Esophagus muscularis mucosa (tissue), 4 donors: ENCODE measurements at regions not wholly inside any gene's neighbourhood (a gene's known extent, or its start where the extent isn't known, plus 50 kb on each side); places are given as distances from the start of the nearest gene placed in this dataset.

Experiments
- DNase-seq: peaks from one replicate; pipeline ENCODE4 v3.0.0-alpha.2; 2017; ENCODE audit errors: extremely low spot score
- H3K27ac ChIP-seq, 4 donors: fragments of 200-600 bp; sonication (generic); replicated peaks in 1 of 4; 1 replicate in 3 of 4; 2 replicates in 1 of 4; pipeline ENCODE4 v1.5.1; 2016 to 2019; ENCODE audit warnings: mild to moderate bottlenecking in 1 of 4
- H3K27me3 ChIP-seq, 4 donors: fragments of 200-600 bp; sonication (generic); one replicate each; pipeline versions ENCODE4 v1.5.1 to v1.6.0; 2016 to 2019
- H3K36me3 ChIP-seq, 4 donors: fragments of 200-600 bp; sonication (generic); one replicate each; pipeline ENCODE4 v1.5.1; 2016 to 2019
- H3K4me1 ChIP-seq, 4 donors: fragments of 200-600 bp; sonication (generic); one replicate each; pipeline ENCODE4 v1.5.1; 2016 to 2019
- H3K4me3 ChIP-seq, 4 donors: fragments of 200-600 bp; sonication (generic); 1 replicate in 2 of 4; 2 replicates in 2 of 4; pipeline ENCODE4 v1.5.1; 2016 to 2019; ENCODE audit warnings: mild to moderate bottlenecking in 4 of 4, moderate library complexity in 1 of 4
- H3K9me3 ChIP-seq, 4 donors: fragments of 200-600 bp; sonication (generic); 1 replicate in 3 of 4; 2 replicates in 1 of 4; pipeline ENCODE4 v1.5.1; 2016 to 2019
- EP300 ChIP-seq: sonication (generic); formaldehyde crosslinking; IDR thresholded peaks from one replicate; pipeline ENCODE4 v1.6.1; 2017; ENCODE audit warnings: antibody characterized with exemption
- POLR2A ChIP-seq: fragments of 450-650 bp; IDR thresholded peaks from one replicate; pipeline ENCODE4 v1.6.1; 2017; ENCODE audit warnings: antibody characterized with exemption, moderate library complexity, mild to moderate bottlenecking, low read depth
- POLR2AphosphoS5 ChIP-seq, 2 donors: sonication (generic); formaldehyde crosslinking; IDR thresholded peaks; one replicate each; pipeline ENCODE4 v1.6.1; 2017; ENCODE audit warnings: antibody characterized with exemption in 2 of 2
- WGBS: methylation state at CpG from one replicate; pipeline ENCODE4 v1.1.5; 2018; 5-methylcytosine and 5-hydroxymethylcytosine counted together
- intact Hi-C: fragments of 100-400 bp; cut with DNase I; formaldehyde crosslinking; loops from one replicate; pipeline ENCODE4 v1.15.1; 2023
- TF ChIP-seq, protein P1 (sequence below), 3 experiments: fragments of 200-600 bp in 2 of 3; fragments of 450-650 bp in 1 of 3; sonication (generic) in 2 of 3; IDR thresholded peaks; one replicate each; pipeline ENCODE4 v1.5.1; 2017 to 2019; ENCODE audit warnings: antibody characterized with exemption in 3 of 3, mild to moderate bottlenecking in 2 of 3, moderate library complexity in 1 of 3

DNA sequence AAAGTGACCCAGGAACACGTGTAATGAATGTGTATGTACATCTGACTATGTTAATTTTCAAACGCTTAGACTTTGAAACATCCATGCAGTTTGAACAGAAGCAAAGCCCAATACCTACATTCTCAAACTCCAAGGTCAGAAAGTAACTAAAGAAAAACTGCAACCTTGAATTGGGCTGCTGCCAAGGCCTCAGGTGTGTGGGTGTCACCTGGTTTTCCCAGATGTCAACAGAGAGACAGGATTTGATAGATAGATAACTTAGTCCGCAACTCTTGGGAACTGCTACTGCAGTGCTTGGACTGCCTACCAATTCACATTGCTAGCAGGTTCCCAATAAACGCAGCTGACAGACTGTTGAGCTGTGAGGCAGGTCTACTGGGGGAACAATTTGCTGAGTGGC is 78.7 kb upstream of the PAPOLG start:
- DNase-seq: no peak
- no peak overlapping the region for H3K27ac ChIP-seq
- no peaks in the 10 kb centered on the region for H3K9me3 ChIP-seq
- H3K27me3 ChIP-seq: no peaks in the 10 kb centered on the region
- H3K4me3 ChIP-seq: no peak overlapping the region
- TF ChIP-seq POLR2AphosphoS5 (IDR thresholded peaks at IDR 0.05) (no peak), POLR2A (no peak), EP300 (no peak)
- TF ChIP-seq, protein P1, sequence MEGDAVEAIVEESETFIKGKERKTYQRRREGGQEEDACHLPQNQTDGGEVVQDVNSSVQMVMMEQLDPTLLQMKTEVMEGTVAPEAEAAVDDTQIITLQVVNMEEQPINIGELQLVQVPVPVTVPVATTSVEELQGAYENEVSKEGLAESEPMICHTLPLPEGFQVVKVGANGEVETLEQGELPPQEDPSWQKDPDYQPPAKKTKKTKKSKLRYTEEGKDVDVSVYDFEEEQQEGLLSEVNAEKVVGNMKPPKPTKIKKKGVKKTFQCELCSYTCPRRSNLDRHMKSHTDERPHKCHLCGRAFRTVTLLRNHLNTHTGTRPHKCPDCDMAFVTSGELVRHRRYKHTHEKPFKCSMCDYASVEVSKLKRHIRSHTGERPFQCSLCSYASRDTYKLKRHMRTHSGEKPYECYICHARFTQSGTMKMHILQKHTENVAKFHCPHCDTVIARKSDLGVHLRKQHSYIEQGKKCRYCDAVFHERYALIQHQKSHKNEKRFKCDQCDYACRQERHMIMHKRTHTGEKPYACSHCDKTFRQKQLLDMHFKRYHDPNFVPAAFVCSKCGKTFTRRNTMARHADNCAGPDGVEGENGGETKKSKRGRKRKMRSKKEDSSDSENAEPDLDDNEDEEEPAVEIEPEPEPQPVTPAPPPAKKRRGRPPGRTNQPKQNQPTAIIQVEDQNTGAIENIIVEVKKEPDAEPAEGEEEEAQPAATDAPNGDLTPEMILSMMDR (IDR thresholded peaks at IDR 0.05): no peak
- H3K36me3 ChIP-seq: no peaks in the 10 kb centered on the region
- intact Hi-C loops: no loop called here
- H3K4me1 ChIP-seq: peaks cover 0 to 5% (median 0%) of the 10 kb centered on the region in 4 donors
- 77% methylated on average over 4 of the region's 4 CpGs for WGBS

DNA sequence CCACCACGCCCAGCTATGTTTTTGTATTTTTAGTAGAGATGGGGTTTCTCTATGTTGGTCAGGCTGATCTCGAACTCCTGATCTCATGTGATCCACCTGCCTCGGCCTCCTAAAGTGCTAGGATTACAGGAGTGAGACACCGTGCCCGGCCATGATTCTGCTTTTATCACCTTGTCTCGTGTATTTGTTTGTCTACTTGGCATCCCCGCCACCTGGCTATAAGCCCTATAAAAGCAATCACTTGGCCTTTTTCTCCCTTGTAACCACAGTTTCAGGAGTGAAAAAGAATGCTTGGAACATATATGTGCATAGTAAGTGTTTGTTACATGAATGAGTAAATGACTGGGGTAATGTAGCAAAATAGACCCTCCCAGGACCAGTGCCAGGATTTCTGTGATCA is 77.5 kb upstream of the PAPOLG start:
- H3K27me3 ChIP-seq: no peaks in the 10 kb centered on the region
- H3K9me3 ChIP-seq: no peaks in the 10 kb centered on the region
- peaks cover 0 to 5% (median 0%) of the 10 kb centered on the region in 4 donors for H3K4me1 ChIP-seq
- no peak for DNase-seq
- H3K36me3 ChIP-seq: no peaks in the 10 kb centered on the region
- no peak overlapping the region for H3K27ac ChIP-seq
- no peak overlapping the region for H3K4me3 ChIP-seq
- 92% methylated on average over 7 of the region's 7 CpGs for WGBS
- TF ChIP-seq EP300 (no peak), POLR2AphosphoS5 (IDR thresholded peaks at IDR 0.05) (no peak), POLR2A (no peak)
- TF ChIP-seq, protein P1 (IDR thresholded peaks at IDR 0.05): no peak
- intact Hi-C loops: no loop called here

DNA sequence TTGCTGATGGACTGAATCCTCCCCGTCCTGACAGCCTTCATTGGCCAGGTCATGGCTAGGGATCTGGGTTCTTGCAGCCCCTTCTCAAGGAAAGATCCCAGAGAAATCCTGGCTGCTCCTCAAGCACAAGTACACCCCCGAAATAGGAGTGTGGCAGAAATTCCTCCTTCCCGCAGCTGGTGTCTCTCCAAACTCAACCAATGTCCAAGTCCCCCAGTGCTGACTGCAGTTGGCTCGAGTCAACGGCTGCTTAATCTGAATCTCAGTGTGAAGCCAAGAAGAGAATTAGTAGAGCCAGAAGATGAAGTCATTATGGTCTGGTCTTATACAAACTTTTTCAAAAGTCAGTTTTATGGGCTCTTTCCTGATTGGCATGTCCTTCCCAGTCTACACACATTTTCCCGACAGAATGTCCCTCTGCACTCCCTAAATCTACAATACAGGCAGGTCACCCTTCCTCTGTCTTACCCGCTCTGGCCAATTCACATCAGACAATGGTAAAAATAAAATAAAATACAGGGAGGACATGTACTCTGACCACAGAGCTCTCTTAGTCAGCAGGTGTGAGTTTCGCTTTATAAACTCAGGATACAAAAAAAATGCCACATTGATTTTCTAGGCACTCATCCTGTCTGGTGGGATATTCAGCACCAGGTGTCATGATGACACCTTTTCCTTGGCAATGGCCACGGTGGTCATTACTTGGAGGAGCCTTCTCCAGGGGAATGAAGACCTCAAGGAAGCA is 76.9 kb upstream of the PAPOLG start:
- TF ChIP-seq POLR2AphosphoS5 (IDR thresholded peaks at IDR 0.05) (no peak), EP300 (no peak), POLR2A (no peak)
- TF ChIP-seq, protein P1 (IDR thresholded peaks at IDR 0.05): no peak
- Histone ChIP-seq H3K27me3 (no peaks in the 10 kb centered on the region), H3K27ac (no peak overlapping the region), H3K4me3 (no peak overlapping the region), H3K4me1 (peaks cover 0 to 5% (median 0%) of the 10 kb centered on the region in 4 donors), H3K36me3 (no peaks in the 10 kb centered on the region), H3K9me3 (no peaks in the 10 kb centered on the region)
- intact Hi-C loops: no loop called here
- no peak for DNase-seq
- WGBS: 58% methylated on average over 9 of the region's 9 CpGs

DNA sequence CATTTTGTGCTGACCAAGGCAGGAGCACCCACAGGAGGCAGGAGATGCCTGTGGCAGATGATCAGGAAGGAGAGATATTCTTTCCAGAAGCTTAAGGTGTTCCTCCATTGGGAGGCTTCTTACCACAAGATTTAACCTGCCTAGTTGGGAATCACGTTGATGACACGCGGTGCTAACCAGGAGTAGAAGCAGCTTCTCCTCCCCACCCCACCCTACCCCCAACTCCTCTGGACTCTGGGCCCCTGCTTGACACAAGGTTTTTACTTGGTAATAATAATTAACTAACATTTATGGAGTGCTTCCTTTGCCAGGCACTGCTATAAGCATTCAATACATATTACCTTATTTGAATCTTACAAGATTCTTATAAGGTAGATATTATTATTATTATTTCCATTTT is 62.5 kb upstream of the PAPOLG start:
- Histone ChIP-seq H3K27me3 (peaks cover 0 to 3% (median 0%) of the 10 kb centered on the region in 4 donors), H3K36me3 (no peaks in the 10 kb centered on the region), H3K4me3 (no peak overlapping the region), H3K27ac (no peak overlapping the region), H3K9me3 (no peaks in the 10 kb centered on the region), H3K4me1 (no peaks in the 10 kb centered on the region)
- intact Hi-C loops: no loop called here
- no peak for DNase-seq
- TF ChIP-seq, protein P1 (IDR thresholded peaks at IDR 0.05): no peak
- TF ChIP-seq POLR2A (no peak), POLR2AphosphoS5 (IDR thresholded peaks at IDR 0.05) (no peak), EP300 (no peak)
- 91% methylated on average over 3 of the region's 3 CpGs for WGBS

DNA sequence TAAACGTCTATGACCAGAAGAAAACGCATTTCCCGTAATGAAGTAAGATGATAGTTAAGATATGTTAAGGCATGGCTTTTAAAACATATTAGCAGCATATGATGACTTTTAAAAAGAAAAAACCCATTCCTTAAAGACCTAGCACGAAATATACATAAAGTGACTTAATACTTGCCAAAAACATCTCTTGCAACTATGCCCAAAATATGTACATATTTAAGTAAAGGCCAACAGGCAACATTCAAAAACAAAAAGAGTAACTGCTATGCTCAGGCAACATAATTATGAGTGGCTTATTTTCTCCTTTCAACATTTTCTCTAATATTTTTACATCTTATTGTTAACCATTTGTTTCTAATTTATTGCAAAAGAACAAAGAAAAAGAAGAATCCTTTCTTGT is 60.3 kb upstream of the PAPOLG start:
- WGBS: 79% methylated on average over 4 of the region's 4 CpGs
- Histone ChIP-seq H3K27ac (no peak overlapping the region), H3K36me3 (no peaks in the 10 kb centered on the region), H3K27me3 (peaks cover 0 to 3% (median 0%) of the 10 kb centered on the region in 4 donors), H3K9me3 (no peaks in the 10 kb centered on the region), H3K4me1 (no peaks in the 10 kb centered on the region), H3K4me3 (no peak overlapping the region)
- TF ChIP-seq POLR2A: no peak
- TF ChIP-seq EP300: no peak
- no peak for TF ChIP-seq POLR2AphosphoS5 (IDR thresholded peaks at IDR 0.05)
- TF ChIP-seq, protein P1 (IDR thresholded peaks at IDR 0.05): no peak
- intact Hi-C loops: no loop called here
- DNase-seq: no peak
